Large intestine (tissue), 3 donors: ENCODE measurements at regions not wholly inside any gene's neighbourhood (a gene's known extent, or its start where the extent isn't known, plus 50 kb on each side); places are given as distances from the start of the nearest gene placed in this dataset.

Source experiments
- DNase-seq, 2 donors: peaks; one replicate each; pipeline versions ENCODE4 v3.0.0 to v3.0.0-alpha.2; 2013
- H3K27ac ChIP-seq: one replicate; pipeline ENCODE4 v1.5.1; 2013; ENCODE audit warnings: low read length
- H3K27me3 ChIP-seq: 2 replicates; pipeline ENCODE4 v1.6.1; 2013; ENCODE audit warnings: low read length; ENCODE audit not compliant: control insufficient read depth, insufficient read depth
- H3K36me3 ChIP-seq: 2 replicates; pipeline ENCODE4 v1.6.1; 2013; ENCODE audit warnings: low read length; ENCODE audit not compliant: control insufficient read depth, insufficient read depth
- H3K4me1 ChIP-seq: one replicate; pipeline ENCODE4 v1.6.1; 2013; ENCODE audit warnings: low read length; ENCODE audit not compliant: control insufficient read depth, insufficient read depth
- H3K4me3 ChIP-seq: one replicate; pipeline ENCODE4 v1.5.1; 2013; ENCODE audit warnings: low read length
- H3K9me3 ChIP-seq: one replicate; pipeline ENCODE4 v1.6.1; 2013; ENCODE audit warnings: mild to moderate bottlenecking, low read depth, low read length, moderate library complexity; ENCODE audit not compliant: control insufficient read depth
- WGBS: methylation state at CpG from one replicate; pipeline ENCODE4 v1.1.5; 2013; ENCODE audit warnings: low lambda C conversion rate; ENCODE audit not compliant: insufficient coverage; 5-methylcytosine and 5-hydroxymethylcytosine counted together

DNA sequence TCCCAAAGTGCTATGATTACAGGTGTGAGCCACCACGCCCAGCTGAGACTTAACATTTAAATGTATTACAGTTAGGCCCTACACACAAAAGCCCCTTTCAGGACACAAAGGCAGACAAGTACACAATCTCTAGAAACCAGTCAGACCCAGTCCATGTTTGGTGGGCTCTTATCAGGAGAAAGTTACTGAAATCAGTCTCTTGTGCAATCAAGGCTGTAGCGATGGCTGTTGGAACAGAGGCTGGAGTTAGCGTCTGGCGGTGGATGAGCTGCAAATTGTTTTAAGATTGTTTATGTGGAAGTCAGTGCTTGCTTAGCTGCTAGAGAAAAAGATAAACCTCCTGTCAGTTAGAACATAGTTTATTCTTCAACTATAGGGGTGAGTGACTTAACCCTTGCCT, 89.5 kb upstream of the SNRPN start:
- Histone ChIP-seq H3K9me3 (no peaks in the 10 kb centered on the region), H3K27me3 (no peaks in the 10 kb centered on the region), H3K4me1 (no peaks in the 10 kb centered on the region), H3K27ac (no peak overlapping the region), H3K36me3 (no peaks in the 10 kb centered on the region), H3K4me3 (no peak overlapping the region)
- WGBS, result no CpG with 5 or more reads among the region's 4 CpGs
- no peak for DNase-seq

DNA sequence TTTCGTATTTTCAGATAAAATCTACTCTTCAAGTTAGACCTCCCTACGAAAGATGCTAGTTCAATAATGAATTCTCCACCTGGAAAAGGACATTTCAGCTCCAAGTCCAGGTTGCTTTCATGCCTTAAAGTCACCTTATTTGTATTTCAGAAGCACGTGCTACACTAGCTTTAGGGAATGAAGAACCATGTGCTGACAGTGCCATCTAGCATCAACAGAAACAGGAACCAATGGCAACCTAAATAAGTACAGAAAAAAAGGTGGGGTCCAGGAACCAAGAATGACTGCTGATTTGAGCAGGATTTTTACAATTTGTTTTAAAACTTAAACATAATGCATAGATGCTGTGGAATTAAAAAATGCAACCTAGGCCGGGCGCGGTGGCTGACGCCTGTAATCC, 77.6 kb upstream of the SNRPN start:
- Histone ChIP-seq H3K27ac (no peak overlapping the region), H3K27me3 (no peaks in the 10 kb centered on the region), H3K4me3 (no peak overlapping the region), H3K36me3 (no peaks in the 10 kb centered on the region), H3K9me3 (peaks cover 7% of the 10 kb centered on the region), H3K4me1 (no peaks in the 10 kb centered on the region)
- 67% methylated on average over 1 of the region's 7 CpGs for WGBS
- DNase-seq, result no peak

DNA sequence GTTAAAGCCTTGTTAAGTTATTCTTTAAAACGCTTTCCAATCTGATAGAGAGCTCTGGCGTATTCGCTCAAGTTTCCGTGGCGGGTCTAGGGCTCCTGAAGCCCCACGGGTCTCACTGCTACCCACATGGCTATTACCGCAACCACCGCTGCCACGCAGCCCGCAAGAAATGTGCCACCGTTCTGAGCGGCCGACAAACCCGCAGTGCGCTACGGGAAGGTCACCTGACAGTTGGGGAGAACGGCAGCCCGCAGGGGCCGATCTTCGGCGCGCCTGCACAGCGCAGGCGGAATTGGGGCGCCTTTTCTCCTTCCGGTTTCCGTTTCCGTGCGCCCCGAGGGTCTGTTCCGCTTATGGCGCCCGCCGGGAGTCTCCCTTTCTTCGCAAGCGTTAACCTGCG, 76.6 kb upstream of the SNRPN start:
- no CpG with 5 or more reads among the region's 37 CpGs for WGBS
- Histone ChIP-seq H3K9me3 (peaks cover 7% of the 10 kb centered on the region), H3K4me3 (peak overlapping the region; percentile 67), H3K4me1 (no peaks in the 10 kb centered on the region), H3K27me3 (no peaks in the 10 kb centered on the region), H3K36me3 (no peaks in the 10 kb centered on the region), H3K27ac (peak overlapping the region; percentile 51)
- peak; percentile 69 to 74 for DNase-seq

DNA sequence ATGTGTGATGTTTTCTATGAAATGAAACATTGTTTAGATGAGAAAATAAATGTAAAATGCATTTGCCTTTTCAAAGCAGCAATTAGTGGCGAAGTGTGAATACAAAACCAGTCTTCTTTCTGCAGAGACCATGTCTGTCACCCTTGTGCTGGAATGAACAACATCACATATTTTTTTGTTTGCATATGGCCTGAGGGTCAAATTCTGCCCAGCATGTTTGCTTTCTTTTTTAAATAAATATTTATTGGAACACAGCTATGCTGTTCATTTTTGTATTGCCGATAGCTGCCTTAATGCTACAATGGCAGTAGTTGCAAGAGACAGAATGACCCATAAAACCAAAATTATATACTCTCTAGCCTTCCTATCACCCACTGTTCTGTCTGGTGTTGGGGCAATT, 75.3 kb upstream of the SNRPN start:
- H3K4me1 ChIP-seq, result no peaks in the 10 kb centered on the region
- DNase-seq, result no peak
- H3K9me3 ChIP-seq, result peaks cover 7% of the 10 kb centered on the region
- no peaks in the 10 kb centered on the region for H3K27me3 ChIP-seq
- 57% methylated on average over 1 of the region's 2 CpGs for WGBS
- no peak overlapping the region for H3K4me3 ChIP-seq
- no peak overlapping the region for H3K27ac ChIP-seq
- H3K36me3 ChIP-seq, result no peaks in the 10 kb centered on the region

DNA sequence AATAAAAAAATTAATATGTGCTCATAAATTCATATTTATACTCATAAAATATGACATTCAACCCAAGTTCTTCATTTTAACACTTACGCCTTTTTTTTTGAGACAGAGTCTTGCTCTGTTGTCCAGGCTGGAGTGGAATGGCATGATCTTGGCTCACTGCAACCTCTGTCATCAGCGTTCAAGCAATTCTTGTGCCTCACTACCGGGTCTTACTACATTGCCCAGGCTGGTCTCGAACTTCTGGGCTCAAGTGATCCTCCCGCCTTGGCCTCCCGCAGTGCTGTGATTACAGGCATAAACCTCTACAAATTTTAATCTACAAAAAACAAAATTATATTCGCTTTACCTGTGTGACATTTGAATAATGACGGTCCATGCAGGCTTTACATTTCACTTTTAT, 74.1 kb upstream of the SNRPN start:
- 100% methylated on average over 1 of the region's 8 CpGs for WGBS

DNA sequence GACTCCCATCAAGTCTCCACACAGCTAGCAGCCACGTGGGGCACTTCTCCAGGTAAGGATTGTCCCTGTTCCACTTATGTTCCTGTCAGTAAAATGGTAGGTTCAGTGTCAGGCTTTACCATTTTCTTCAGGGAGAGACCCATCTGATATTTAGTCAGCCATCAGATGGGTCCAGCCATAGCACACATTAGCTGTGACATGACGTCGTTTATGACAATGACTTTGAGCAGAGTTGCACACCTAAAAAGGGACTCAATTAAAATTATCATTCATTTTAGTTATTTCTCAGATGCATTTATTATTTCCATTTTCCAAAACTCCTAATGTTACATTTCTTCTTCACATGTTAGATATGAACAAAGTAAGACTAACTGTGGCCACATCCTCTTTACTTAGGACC, 68.2 kb upstream of the SNRPN start:
- WGBS, result no CpG with 5 or more reads among the region's 3 CpGs
- H3K27me3 ChIP-seq, result no peaks in the 10 kb centered on the region
- H3K4me3 ChIP-seq, result no peak overlapping the region
- no peaks in the 10 kb centered on the region for H3K9me3 ChIP-seq
- no peak overlapping the region for H3K27ac ChIP-seq
- no peak for DNase-seq
- H3K4me1 ChIP-seq, result no peaks in the 10 kb centered on the region
- no peaks in the 10 kb centered on the region for H3K36me3 ChIP-seq

More for the DNA sequence above, 74.1 kb upstream of the SNRPN start:
- no peak for DNase-seq
- Histone ChIP-seq H3K36me3 (no peaks in the 10 kb centered on the region), H3K4me1 (no peaks in the 10 kb centered on the region), H3K27me3 (no peaks in the 10 kb centered on the region), H3K4me3 (no peak overlapping the region), H3K9me3 (peaks cover 7% of the 10 kb centered on the region), H3K27ac (no peak overlapping the region)

DNA sequence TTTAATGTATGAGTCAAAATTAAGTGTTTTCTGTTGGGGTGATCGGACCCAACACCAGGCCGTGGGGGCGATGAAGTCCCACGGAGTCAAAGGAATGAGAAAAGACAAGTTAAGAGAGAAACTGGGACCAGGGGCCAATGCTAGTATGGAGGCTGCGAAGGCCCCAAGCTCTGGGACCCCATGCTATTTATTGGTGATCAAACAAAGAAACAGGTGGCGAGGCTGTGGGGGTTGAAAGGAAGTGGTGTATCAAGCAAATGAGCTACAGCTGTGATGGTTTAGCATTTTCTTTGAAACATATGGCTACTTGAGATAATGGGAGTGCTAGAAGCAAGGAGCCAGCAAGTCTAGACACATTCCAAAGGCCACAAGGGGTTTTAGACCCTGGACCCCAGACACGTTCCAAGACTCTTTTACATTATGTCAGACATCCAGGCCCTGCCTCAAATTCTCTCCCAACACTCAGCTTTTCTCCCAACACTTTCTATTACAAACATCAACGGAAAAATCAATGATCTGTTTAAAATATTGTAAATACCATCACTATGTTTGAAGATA, 56.0 kb upstream of the SNRPN start:
- no peaks in the 10 kb centered on the region for H3K27me3 ChIP-seq
- no peaks in the 10 kb centered on the region for H3K36me3 ChIP-seq
- WGBS, result 86% methylated on average over 6 of the region's 8 CpGs
- H3K9me3 ChIP-seq, result no peaks in the 10 kb centered on the region
- no peak overlapping the region for H3K27ac ChIP-seq
- no peaks in the 10 kb centered on the region for H3K4me1 ChIP-seq
- no peak for DNase-seq
- no peak overlapping the region for H3K4me3 ChIP-seq

DNA sequence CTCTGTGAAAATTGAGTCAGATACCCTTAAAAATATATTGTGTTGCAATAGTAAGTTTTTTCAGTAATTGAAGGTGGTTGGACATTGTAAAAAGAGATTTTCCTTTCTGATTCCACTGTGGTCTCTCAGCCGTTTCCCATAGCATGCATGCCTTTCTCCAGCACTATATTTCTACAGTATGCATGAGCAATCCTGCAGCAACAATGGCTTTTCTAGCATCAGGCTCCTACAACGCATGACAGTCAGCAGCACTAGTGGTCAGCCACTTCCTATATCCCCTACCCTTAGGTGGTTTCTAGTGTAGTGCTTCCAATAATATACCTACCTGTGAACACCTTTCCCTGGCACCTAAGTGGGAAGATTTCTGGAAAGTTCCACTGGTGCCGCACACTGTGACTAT, 55.4 kb upstream of the SNRPN start:
- no peaks in the 10 kb centered on the region for H3K27me3 ChIP-seq
- H3K4me1 ChIP-seq, result no peaks in the 10 kb centered on the region
- H3K36me3 ChIP-seq, result no peaks in the 10 kb centered on the region
- no peak overlapping the region for H3K27ac ChIP-seq
- WGBS, result no CpG with 5 or more reads among the region's 3 CpGs
- H3K9me3 ChIP-seq, result no peaks in the 10 kb centered on the region
- DNase-seq, result no peak
- no peak overlapping the region for H3K4me3 ChIP-seq

DNA sequence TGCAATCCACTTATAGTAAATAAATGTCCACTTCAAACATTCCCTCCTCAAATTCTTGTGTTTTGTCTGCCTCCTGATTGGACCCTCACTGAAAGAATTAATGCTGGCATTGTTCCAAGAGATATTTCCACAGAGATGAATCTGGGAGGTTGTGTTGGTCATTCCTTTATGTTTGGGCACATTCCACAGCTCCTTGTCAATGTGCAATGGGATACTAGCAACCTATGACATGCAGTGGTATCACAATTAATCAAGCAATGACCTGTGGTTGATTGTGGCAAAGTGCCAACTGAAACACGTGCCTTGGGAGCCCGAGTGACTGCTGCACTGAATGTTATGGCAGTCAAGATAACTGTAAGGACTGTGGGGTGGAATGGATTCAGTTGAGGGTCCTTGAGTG, 55.0 kb upstream of the SNRPN start:
- no CpG with 5 or more reads among the region's 2 CpGs for WGBS
- Histone ChIP-seq H3K27me3 (no peaks in the 10 kb centered on the region), H3K36me3 (no peaks in the 10 kb centered on the region), H3K9me3 (no peaks in the 10 kb centered on the region), H3K4me3 (no peak overlapping the region), H3K27ac (no peak overlapping the region), H3K4me1 (no peaks in the 10 kb centered on the region)
- DNase-seq, result no peak

DNA sequence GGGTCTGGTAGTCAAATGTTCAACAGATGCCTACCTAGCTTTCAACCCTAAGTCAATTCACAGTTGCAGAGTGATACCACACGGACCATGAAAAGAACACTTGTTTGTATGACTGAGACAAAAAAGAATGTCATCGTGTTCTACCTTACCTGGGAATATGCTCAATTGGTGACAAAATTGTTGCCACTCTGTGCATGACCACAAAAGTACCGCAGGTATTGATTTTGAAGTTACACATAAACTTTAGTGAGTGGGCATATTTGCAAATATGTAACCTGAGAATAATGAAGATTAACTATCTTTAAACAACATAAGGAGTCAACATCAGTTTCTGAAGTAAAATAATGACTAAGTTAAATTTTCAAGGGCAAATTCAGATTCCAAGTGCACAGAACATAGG, 53.4 kb upstream of the SNRPN start:
- WGBS, result 0% methylated on average over 1 of the region's 3 CpGs
- DNase-seq, result no peak
- no peaks in the 10 kb centered on the region for H3K27me3 ChIP-seq
- no peak overlapping the region for H3K27ac ChIP-seq
- no peaks in the 10 kb centered on the region for H3K4me1 ChIP-seq
- no peak overlapping the region for H3K4me3 ChIP-seq
- H3K9me3 ChIP-seq, result no peaks in the 10 kb centered on the region
- H3K36me3 ChIP-seq, result no peaks in the 10 kb centered on the region
